GM12878 (cell line): ENCODE measurements at regions not wholly inside any gene's neighbourhood (a gene's known extent, or its start where the extent isn't known, plus 50 kb on each side); places are given as distances from the start of the nearest gene placed in this dataset.

Source experiments
- ATAC-seq: fragments of 200-7000 bp; cut with Tn5 transposase; 3 replicates; pipeline ENCODE4 v1.9.1; 2020; ENCODE audit warnings: mild to moderate bottlenecking, moderate library complexity
- BruUV-seq: library from RNA; stranded (reverse); fragments of 400-500 nt; replicated peaks from 2 replicates; lab custom pipeline; 2021; lab: Mats Ljungman, UMichigan
- CTCF ChIA-PET: fragments of 300-600 bp; sonication (Branson Sonifier 250); formaldehyde crosslinking; extraction: SDS; loops from one replicate; lab custom pipeline; 2021; ENCODE audit warnings: inconsistent platforms; lab: Yijun Ruan, JAX
- POLR2A ChIA-PET: fragments of 350-600 bp; formaldehyde crosslinking; extraction: SDS; loops from one replicate; lab custom pipeline; 2021; ENCODE audit warnings: inconsistent platforms; lab: Charles Lee
- RAD21 ChIA-PET: fragments of 300-600 bp; sonication (Branson Sonifier 250); formaldehyde crosslinking; loops from one replicate; lab custom pipeline; 2023; ENCODE audit warnings: antibody characterized with exemption; ENCODE audit not compliant: unreplicated experiment; lab: Charles Lee
- SMC1A ChIA-PET: fragments of 300-600 bp; sonication (Branson Sonifier 250); formaldehyde crosslinking; loops from one replicate; lab custom pipeline; 2023; ENCODE audit not compliant: unreplicated experiment, uncharacterized antibody; lab: Charles Lee
- DNase-seq: peaks from one replicate; pipeline ENCODE4 v3.0.0-alpha.2; 2011; ENCODE audit warnings: low read depth, low spot score
- FAIRE-seq: peaks from 3 replicates; lab custom pipeline; 2011; peaks lifted over from hg19 to GRCh38; lab: Jason Lieb, UNC
- H2AFZ ChIP-seq: 2 replicates; pipeline ENCODE4 v1.6.0; 2011; ENCODE audit warnings: low read depth, low read length, control low read depth; ENCODE audit not compliant: control insufficient read depth
- H3K27ac ChIP-seq: 2 replicates; pipeline ENCODE4 v1.5.1; 2011; ENCODE audit warnings: control low read depth; ENCODE audit not compliant: control insufficient read depth, insufficient read depth
- H3K27me3 ChIP-seq, 2 experiments: replicated peaks in 1 of 2; 2 replicates each; pipeline versions ENCODE4 v1.6.0 to v1.6.1; 2011; ENCODE audit warnings: low read length in 1 of 2; ENCODE audit not compliant: control insufficient read depth in 2 of 2, insufficient read depth in 2 of 2
- H3K36me3 ChIP-seq, 2 experiments: 2 replicates each; pipeline ENCODE4 v1.5.1; 2011; ENCODE audit warnings: low read length in 1 of 2; ENCODE audit not compliant: control insufficient read depth in 2 of 2, insufficient read depth in 2 of 2
- H3K4me1 ChIP-seq: 2 replicates; pipeline ENCODE4 v1.6.1; 2011; ENCODE audit warnings: mild to moderate bottlenecking, low read length, moderate library complexity, mixed read lengths; ENCODE audit not compliant: control insufficient read depth, insufficient read depth
- H3K4me2 ChIP-seq: 2 replicates; pipeline ENCODE4 v1.6.0; 2011; ENCODE audit warnings: control low read depth; ENCODE audit not compliant: control insufficient read depth, insufficient read depth
- H3K4me3 ChIP-seq: fragments of 200-600 bp; sonication (generic); 2 replicates; pipeline ENCODE4 v1.5.1; 2016
- H3K79me2 ChIP-seq: 2 replicates; pipeline ENCODE4 v1.6.0; 2011; ENCODE audit warnings: low read length; ENCODE audit not compliant: control insufficient read depth, insufficient read depth
- H3K9ac ChIP-seq: 2 replicates; pipeline ENCODE4 v1.8.0; 2011; ENCODE audit warnings: low read length, control low read depth, mixed read lengths; ENCODE audit not compliant: control insufficient read depth, insufficient read depth
- H3K9me3 ChIP-seq: replicated peaks from 3 replicates; pipeline ENCODE4 v1.5.1; 2011; ENCODE audit warnings: mild to moderate bottlenecking, low read length; ENCODE audit not compliant: control insufficient read depth, insufficient read depth
- H4K20me1 ChIP-seq: 2 replicates; pipeline ENCODE4 v1.6.0; 2011; ENCODE audit not compliant: control insufficient read depth, insufficient read depth
- CEBPB ChIP-seq, 2 experiments: fragments of 150-350 bp in 1 of 2; IDR thresholded peaks; 2 replicates each; pipeline ENCODE4 v1.6.1; 2012 to 2014; ENCODE audit warnings: low read depth in 2 of 2, low read length in 2 of 2, borderline replicate concordance in 1 of 2, inconsistent platforms in 1 of 2
- CHD2 ChIP-seq: IDR thresholded peaks from 2 replicates; pipeline ENCODE4 v1.6.1; 2011; ENCODE audit warnings: low read depth, low read length, improper control_type of control experiment, borderline replicate concordance
- HDAC2 ChIP-seq: fragments of 200-600 bp; sonication (generic); IDR thresholded peaks from 2 replicates; pipeline ENCODE4 v1.6.1; 2017
- JUND ChIP-seq: IDR thresholded peaks from 2 replicates; pipeline ENCODE4 v1.6.1; 2012; ENCODE audit warnings: low read depth, mild to moderate bottlenecking, low read length, improper control_type of control experiment, moderate library complexity
- NR2C2 ChIP-seq: IDR thresholded peaks from 2 replicates; pipeline ENCODE4 v1.6.1; 2011; ENCODE audit warnings: borderline replicate concordance, low read depth; ENCODE audit not compliant: control insufficient read depth, insufficient read length
- PAX8 ChIP-seq: fragments of 450-650 bp; IDR thresholded peaks from 2 replicates; pipeline ENCODE4 v1.6.1; 2017; ENCODE audit warnings: mild to moderate bottlenecking, moderate library complexity
- POLR2AphosphoS5 ChIP-seq: IDR thresholded peaks from 2 replicates; pipeline ENCODE4 v1.6.1; 2011; ENCODE audit warnings: mild to moderate bottlenecking, low read length, inconsistent platforms
- TARDBP ChIP-seq: IDR thresholded peaks from 2 replicates; pipeline ENCODE4 v1.6.1; 2016; ENCODE audit warnings: borderline replicate concordance
- WGBS: methylation state at CpG from one replicate; pipeline ENCODE4 v1.1.6; 2016; ENCODE audit warnings: low lambda C conversion rate; ENCODE audit not compliant: insufficient replicate concordance, insufficient coverage; ENCODE audit errors: missing lambda C conversion rate; 5-methylcytosine and 5-hydroxymethylcytosine counted together
- in situ Hi-C: fragments of 300-500 bp; cut with MboI; formaldehyde crosslinking; loops from 9 replicates; pipeline ENCODE4 v1.14.3; 2018; ENCODE audit warnings: mixed read lengths
- intact Hi-C: fragments of 100-400 bp; cut with micrococcal nuclease; formaldehyde crosslinking; loops from one replicate; pipeline ENCODE4 v1.14.2; 2022; ENCODE audit not compliant: unreplicated experiment
- TF ChIP-seq, protein P1 (sequence below), 3 experiments: IDR thresholded peaks in 2 of 3; conservative IDR thresholded peaks in 1 of 3; 2 replicates each; pipeline ENCODE4 v1.5.1; 2011; ENCODE audit warnings: low read depth in 3 of 3, low read length in 3 of 3, mild to moderate bottlenecking in 3 of 3, control low read depth in 2 of 3, moderate library complexity in 2 of 3, inconsistent platforms in 1 of 3, mixed read lengths in 1 of 3; ENCODE audit not compliant: control insufficient read depth in 2 of 3, insufficient read depth in 1 of 3; ENCODE audit errors: extremely low read depth in 1 of 3
- TF ChIP-seq, protein P2 (sequence below): fragments of 450-650 bp; IDR thresholded peaks from 2 replicates; pipeline ENCODE4 v1.6.1; 2017; ENCODE audit warnings: antibody characterized with exemption, mild to moderate bottlenecking, moderate library complexity
- TF ChIP-seq, protein P3 (sequence below): IDR thresholded peaks from 2 replicates; pipeline ENCODE4 v1.6.1; 2011; ENCODE audit warnings: low read depth, low read length, improper control_type of control experiment, borderline replicate concordance

- Histone ChIP-seq H3K27me3 (no peaks in the 10 kb centered on the region), H3K4me1 (no peaks in the 10 kb centered on the region), H4K20me1 (no peaks in the 10 kb centered on the region)
- no TSS peak for BruUV-seq
- RAD21 ChIA-PET, result interaction anchor here (0.7 to 2.4 kb wide), 7 partner anchors 10 to 1289 kb away, joined by 3 to 18 read pairs (median 4); no protein-coding TSS in a partner anchor
- in situ Hi-C loops, result no loop called here
- no peak for TF ChIP-seq HDAC2
- TF ChIP-seq, protein P1, sequence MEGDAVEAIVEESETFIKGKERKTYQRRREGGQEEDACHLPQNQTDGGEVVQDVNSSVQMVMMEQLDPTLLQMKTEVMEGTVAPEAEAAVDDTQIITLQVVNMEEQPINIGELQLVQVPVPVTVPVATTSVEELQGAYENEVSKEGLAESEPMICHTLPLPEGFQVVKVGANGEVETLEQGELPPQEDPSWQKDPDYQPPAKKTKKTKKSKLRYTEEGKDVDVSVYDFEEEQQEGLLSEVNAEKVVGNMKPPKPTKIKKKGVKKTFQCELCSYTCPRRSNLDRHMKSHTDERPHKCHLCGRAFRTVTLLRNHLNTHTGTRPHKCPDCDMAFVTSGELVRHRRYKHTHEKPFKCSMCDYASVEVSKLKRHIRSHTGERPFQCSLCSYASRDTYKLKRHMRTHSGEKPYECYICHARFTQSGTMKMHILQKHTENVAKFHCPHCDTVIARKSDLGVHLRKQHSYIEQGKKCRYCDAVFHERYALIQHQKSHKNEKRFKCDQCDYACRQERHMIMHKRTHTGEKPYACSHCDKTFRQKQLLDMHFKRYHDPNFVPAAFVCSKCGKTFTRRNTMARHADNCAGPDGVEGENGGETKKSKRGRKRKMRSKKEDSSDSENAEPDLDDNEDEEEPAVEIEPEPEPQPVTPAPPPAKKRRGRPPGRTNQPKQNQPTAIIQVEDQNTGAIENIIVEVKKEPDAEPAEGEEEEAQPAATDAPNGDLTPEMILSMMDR (IDR thresholded peaks at IDR 0.05 in 2 of 3, conservative IDR thresholded peaks at IDR 0.05 in 1 of 3; ENCODE audit: control insufficient read depth in 2 of 3, extremely low read depth in 1 of 3, insufficient read depth in 1 of 3, low read depth in 3 of 3, low read length in 3 of 3), result 0 out of 6 replicates have a peak, but pooled peaks of 1 of the 3 experiments have one; percentile 5
- TF ChIP-seq, all 136 proteins: peak for 1
- no peak for FAIRE-seq
- no peak overlapping the region for H2AFZ ChIP-seq
- 24% methylated on average over 2 of the region's 2 CpGs for WGBS
- no peaks in the 10 kb centered on the region for H3K36me3 ChIP-seq
- DNase-seq, result no peak
- no peaks in the 10 kb centered on the region for H3K9me3 ChIP-seq
- H3K79me2 ChIP-seq, result no peaks in the 10 kb centered on the region
- H3K27ac ChIP-seq, result no peak overlapping the region
- ChIA-PET CTCF (interaction anchor here (0.8 to 2.7 kb wide), 6 partner anchors 10 to 233 kb away, joined by 3 to 14 read pairs (median 3); no protein-coding TSS in a partner anchor), POLR2A (no interaction called here), SMC1A (interaction anchor here (0.6 to 5.6 kb wide), 8 partner anchors 10 to 922 kb away, joined by 3 to 38 read pairs (median 7); no protein-coding TSS in a partner anchor)
- H3K4me2 ChIP-seq, result no peak overlapping the region
- H3K4me3 ChIP-seq, result no peak overlapping the region
- ATAC-seq, result peak; percentile 68
- H3K9ac ChIP-seq, result no peak overlapping the region
- intact Hi-C loops, result loop anchor here (10.0 kb wide), 4 partner anchors 166 to 584 kb away; no protein-coding TSS in a partner anchor
Measured at GRCh38 chr4:23130845-23131244, 438.1 kb downstream of the GBA3 start.

GRCh38 chr4:23125118-23125517 is 432.4 kb downstream of the GBA3 start:
- Histone ChIP-seq H3K27me3 (no peaks in the 10 kb centered on the region), H3K4me1 (no peaks in the 10 kb centered on the region), H3K9me3 (no peaks in the 10 kb centered on the region), H3K4me2 (no peak overlapping the region), H3K4me3 (no peak overlapping the region), H3K27ac (no peak overlapping the region), H3K79me2 (no peaks in the 10 kb centered on the region), H3K9ac (no peak overlapping the region), H2AFZ (no peak overlapping the region), H3K36me3 (no peaks in the 10 kb centered on the region), H4K20me1 (no peaks in the 10 kb centered on the region)
- DNase-seq (no peak), ATAC-seq (no peak), FAIRE-seq (no peak)
- CTCF ChIA-PET, result interaction anchor here (1.2 kb wide), 1 partner anchor 12 kb away, joined by 3 read pairs; no protein-coding TSS in a partner anchor
- in situ Hi-C loops (no loop called here), intact Hi-C loops (no loop called here)
- WGBS, result 32% methylated on average over 6 of the region's 6 CpGs
- RAD21 ChIA-PET, result no interaction called here
- SMC1A ChIA-PET, result no interaction called here
- POLR2A ChIA-PET, result no interaction called here
- BruUV-seq, result no TSS peak
- TF ChIP-seq JUND (no peak), CEBPB (IDR thresholded peaks at IDR 0.05; ENCODE audit: borderline replicate concordance in 1 of 2, low read depth in 2 of 2, low read length in 2 of 2) (no peak), PAX8 (no peak), TARDBP (no peak), CHD2 (no peak), POLR2AphosphoS5 (no peak), NR2C2 (no peak)
- TF ChIP-seq, protein P2, sequence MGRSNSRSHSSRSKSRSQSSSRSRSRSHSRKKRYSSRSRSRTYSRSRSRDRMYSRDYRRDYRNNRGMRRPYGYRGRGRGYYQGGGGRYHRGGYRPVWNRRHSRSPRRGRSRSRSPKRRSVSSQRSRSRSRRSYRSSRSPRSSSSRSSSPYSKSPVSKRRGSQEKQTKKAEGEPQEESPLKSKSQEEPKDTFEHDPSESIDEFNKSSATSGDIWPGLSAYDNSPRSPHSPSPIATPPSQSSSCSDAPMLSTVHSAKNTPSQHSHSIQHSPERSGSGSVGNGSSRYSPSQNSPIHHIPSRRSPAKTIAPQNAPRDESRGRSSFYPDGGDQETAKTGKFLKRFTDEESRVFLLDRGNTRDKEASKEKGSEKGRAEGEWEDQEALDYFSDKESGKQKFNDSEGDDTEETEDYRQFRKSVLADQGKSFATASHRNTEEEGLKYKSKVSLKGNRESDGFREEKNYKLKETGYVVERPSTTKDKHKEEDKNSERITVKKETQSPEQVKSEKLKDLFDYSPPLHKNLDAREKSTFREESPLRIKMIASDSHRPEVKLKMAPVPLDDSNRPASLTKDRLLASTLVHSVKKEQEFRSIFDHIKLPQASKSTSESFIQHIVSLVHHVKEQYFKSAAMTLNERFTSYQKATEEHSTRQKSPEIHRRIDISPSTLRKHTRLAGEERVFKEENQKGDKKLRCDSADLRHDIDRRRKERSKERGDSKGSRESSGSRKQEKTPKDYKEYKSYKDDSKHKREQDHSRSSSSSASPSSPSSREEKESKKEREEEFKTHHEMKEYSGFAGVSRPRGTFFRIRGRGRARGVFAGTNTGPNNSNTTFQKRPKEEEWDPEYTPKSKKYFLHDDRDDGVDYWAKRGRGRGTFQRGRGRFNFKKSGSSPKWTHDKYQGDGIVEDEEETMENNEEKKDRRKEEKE, result no peak
- TF ChIP-seq, protein P3, sequence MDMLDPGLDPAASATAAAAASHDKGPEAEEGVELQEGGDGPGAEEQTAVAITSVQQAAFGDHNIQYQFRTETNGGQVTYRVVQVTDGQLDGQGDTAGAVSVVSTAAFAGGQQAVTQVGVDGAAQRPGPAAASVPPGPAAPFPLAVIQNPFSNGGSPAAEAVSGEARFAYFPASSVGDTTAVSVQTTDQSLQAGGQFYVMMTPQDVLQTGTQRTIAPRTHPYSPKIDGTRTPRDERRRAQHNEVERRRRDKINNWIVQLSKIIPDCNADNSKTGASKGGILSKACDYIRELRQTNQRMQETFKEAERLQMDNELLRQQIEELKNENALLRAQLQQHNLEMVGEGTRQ, result no peak
